MM.1S (cell line): ENCODE measurements at regions not wholly inside any gene's neighbourhood (a gene's known extent, or its start where the extent isn't known, plus 50 kb on each side); places are given as distances from the start of the nearest gene placed in this dataset.

Experiments
- DNase-seq: peaks from one replicate; pipeline ENCODE4 v3.0.0-alpha.2; 2015
- H2AFZ ChIP-seq: fragments of 300-600 bp; sonication (generic); 2 replicates; pipeline ENCODE4 v1.6.0; 2016; ENCODE audit warnings: antibody characterized with exemption, low read length
- H3F3A ChIP-seq: fragments of 300-600 bp; sonication (generic); 2 replicates; pipeline ENCODE4 v1.6.1; 2016; ENCODE audit warnings: mild to moderate bottlenecking, antibody characterized with exemption, low read length, moderate library complexity, mixed read lengths; ENCODE audit not compliant: insufficient read depth
- H3K27ac ChIP-seq: fragments of 300-600 bp; sonication (generic); 2 replicates; pipeline ENCODE4 v1.5.1; 2016; ENCODE audit warnings: mild to moderate bottlenecking, low read length
- H3K27me3 ChIP-seq: fragments of 300-600 bp; sonication (generic); replicated peaks from 2 replicates; pipeline ENCODE4 v1.6.0; 2016; ENCODE audit warnings: low read length; ENCODE audit not compliant: insufficient read depth
- H3K36me3 ChIP-seq: fragments of 300-600 bp; sonication (generic); replicated peaks from 2 replicates; pipeline ENCODE4 v1.6.1; 2016; ENCODE audit warnings: mild to moderate bottlenecking, low read length, mixed read lengths; ENCODE audit not compliant: insufficient read depth
- H3K4me1 ChIP-seq: fragments of 300-600 bp; sonication (generic); 2 replicates; pipeline ENCODE4 v1.6.1; 2016; ENCODE audit warnings: low read length, mixed read lengths
- H3K4me2 ChIP-seq: fragments of 300-600 bp; sonication (generic); 2 replicates; pipeline ENCODE4 v1.6.0; 2016; ENCODE audit warnings: low read depth, low read length
- H3K4me3 ChIP-seq: fragments of 300-600 bp; sonication (generic); 2 replicates; pipeline ENCODE4 v1.5.1; 2016; ENCODE audit warnings: low read length, mixed read lengths
- H3K79me2 ChIP-seq: fragments of 300-600 bp; sonication (generic); 2 replicates; pipeline ENCODE4 v1.6.1; 2016; ENCODE audit warnings: mixed run types, low read length, mixed read lengths
- H3K9ac ChIP-seq: fragments of 300-600 bp; sonication (generic); 2 replicates; pipeline ENCODE4 v1.6.1; 2016; ENCODE audit warnings: low read length, mixed read lengths
- H3K9me2 ChIP-seq: fragments of 300-600 bp; sonication (generic); replicated peaks from 2 replicates; pipeline ENCODE4 v1.6.1; 2016; ENCODE audit warnings: mild to moderate bottlenecking, low read length, mixed read lengths; ENCODE audit not compliant: insufficient read depth
- H3K9me3 ChIP-seq: fragments of 300-600 bp; sonication (generic); replicated peaks from 2 replicates; pipeline ENCODE4 v1.6.1; 2016; ENCODE audit warnings: mild to moderate bottlenecking, low read length, mixed read lengths; ENCODE audit not compliant: insufficient read depth
- H4K20me1 ChIP-seq: fragments of 300-600 bp; sonication (generic); 2 replicates; pipeline ENCODE4 v1.6.1; 2016; ENCODE audit warnings: mild to moderate bottlenecking, low read length, moderate library complexity, mixed read lengths; ENCODE audit not compliant: insufficient read depth
- CTCF ChIP-seq: fragments of 300-600 bp; sonication (generic); IDR thresholded peaks from 2 replicates; pipeline ENCODE4 v1.5.1; 2016; ENCODE audit warnings: antibody characterized with exemption, low read length, mixed read lengths
- EZH2 ChIP-seq: fragments of 300-600 bp; sonication (generic); optimal IDR thresholded peaks from 2 replicates; pipeline ENCODE3; 2017; ENCODE audit warnings: low read depth, mild to moderate bottlenecking, antibody characterized with exemption, low read length, mixed read lengths
- EZH2phosphoT487 ChIP-seq: fragments of 300-600 bp; sonication (generic); IDR thresholded peaks from 2 replicates; pipeline ENCODE4 v1.6.1; 2018; ENCODE audit warnings: antibody characterized with exemption, low read length

- H2AFZ ChIP-seq, result no peak overlapping the region
- H3K9me2 ChIP-seq, result no peaks in the 10 kb centered on the region
- DNase-seq, result no peak
- H3K9ac ChIP-seq, result no peak overlapping the region
- no peaks in the 10 kb centered on the region for H3F3A ChIP-seq
- no peaks in the 10 kb centered on the region for H4K20me1 ChIP-seq
- H3K27me3 ChIP-seq, result no peaks in the 10 kb centered on the region
- no peaks in the 10 kb centered on the region for H3K79me2 ChIP-seq
- H3K4me3 ChIP-seq, result no peak overlapping the region
- TF ChIP-seq EZH2 (no peak), CTCF (no peak), EZH2phosphoT487 (no peak)
- no peaks in the 10 kb centered on the region for H3K4me1 ChIP-seq
- no peaks in the 10 kb centered on the region for H3K9me3 ChIP-seq
- no peak overlapping the region for H3K4me2 ChIP-seq
- H3K27ac ChIP-seq, result no peak overlapping the region
- H3K36me3 ChIP-seq, result no peaks in the 10 kb centered on the region
Observed at GRCh38 chr5:67672636-67673035, 476.0 kb upstream of the CD180 start.

GRCh38 chr5:67669916-67670315 is 473.3 kb upstream of the CD180 start:
- H3F3A ChIP-seq, result no peaks in the 10 kb centered on the region
- H3K36me3 ChIP-seq, result no peaks in the 10 kb centered on the region
- no peaks in the 10 kb centered on the region for H3K4me1 ChIP-seq
- H3K9me3 ChIP-seq, result no peaks in the 10 kb centered on the region
- TF ChIP-seq CTCF, result no peak
- DNase-seq, result no peak
- H3K27ac ChIP-seq, result no peak overlapping the region
- no peak overlapping the region for H2AFZ ChIP-seq
- H3K4me3 ChIP-seq, result no peak overlapping the region
- H3K4me2 ChIP-seq, result no peak overlapping the region
- H3K9ac ChIP-seq, result no peak overlapping the region
- no peaks in the 10 kb centered on the region for H3K9me2 ChIP-seq
- no peaks in the 10 kb centered on the region for H4K20me1 ChIP-seq
- no peaks in the 10 kb centered on the region for H3K27me3 ChIP-seq
- H3K79me2 ChIP-seq, result no peaks in the 10 kb centered on the region

GRCh38 chr5:67660149-67660548 is 463.6 kb upstream of the CD180 start:
- H3K4me1 ChIP-seq, result no peaks in the 10 kb centered on the region
- TF ChIP-seq CTCF (no peak), EZH2phosphoT487 (no peak), EZH2 (no peak)

More at GRCh38 chr5:67660149-67660548, 463.6 kb upstream of the CD180 start:
- H3K4me3 ChIP-seq, result no peak overlapping the region
- H3K79me2 ChIP-seq, result no peaks in the 10 kb centered on the region
- H2AFZ ChIP-seq, result no peak overlapping the region
- DNase-seq, result no peak
- no peaks in the 10 kb centered on the region for H3K9me2 ChIP-seq
- H3K9ac ChIP-seq, result no peak overlapping the region
- H4K20me1 ChIP-seq, result no peaks in the 10 kb centered on the region
- H3F3A ChIP-seq, result no peaks in the 10 kb centered on the region
- no peaks in the 10 kb centered on the region for H3K27me3 ChIP-seq
- no peak overlapping the region for H3K27ac ChIP-seq
- no peak overlapping the region for H3K4me2 ChIP-seq
- H3K36me3 ChIP-seq, result no peaks in the 10 kb centered on the region
- H3K9me3 ChIP-seq, result no peaks in the 10 kb centered on the region
